ENCODE measurements at regions not wholly inside any gene's neighbourhood (a gene's known extent, or its start where the extent isn't known, plus 50 kb on each side); places are given as distances from the start of the nearest gene placed in this dataset.
"Not testable (repeated sequence)": the region's sequence is repeated elsewhere in the genome, so short reads cannot be mapped to it uniquely, and the experiment has no call there.

DNA sequence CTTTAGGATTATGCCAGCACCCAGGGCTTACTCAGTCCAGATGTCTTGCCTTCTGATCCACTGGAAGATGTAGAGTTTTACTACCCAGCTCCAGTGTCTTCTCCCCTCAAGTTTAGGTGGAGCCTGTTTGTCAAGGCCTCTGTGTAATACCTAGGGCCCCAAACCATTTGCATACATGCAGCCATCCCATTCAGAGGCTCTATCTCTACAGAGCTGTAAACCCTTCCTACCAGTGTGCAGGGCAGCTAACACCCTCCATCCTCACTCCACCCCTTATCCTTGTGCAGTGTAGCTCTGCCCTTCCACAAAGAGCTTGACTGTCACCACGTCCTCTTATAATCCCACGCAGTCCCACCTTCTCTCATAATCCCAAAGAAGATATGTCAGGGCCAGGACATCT lies 54.6 kb upstream of the GPCPD1 start:
- Mint-ChIP-seq H3K4me1 (ENCODE audit: low read depth, unreplicated experiment) (no peaks in the 10 kb centered on the region), H3K27me3 (ENCODE audit: insufficient read depth, unreplicated experiment) (no peaks in the 10 kb centered on the region), H3K9me3 (ENCODE audit: unreplicated experiment) (no peaks in the 10 kb centered on the region), H3K4me3 (ENCODE audit: unreplicated experiment) (no peak overlapping the region), H3K27ac (ENCODE audit: unreplicated experiment) (no peak overlapping the region), H3K36me3 (ENCODE audit: insufficient read depth, unreplicated experiment) (no peaks in the 10 kb centered on the region)
- POLR2A ChIA-PET: no interaction called here
- no peak overlapping the region for H3K4me3 ChIP-seq (ENCODE audit: low read depth, low read length)
- H3K27me3 ChIP-seq (replicated peaks; ENCODE audit: control insufficient read depth, insufficient read depth, low read length): no peaks in the 10 kb centered on the region
- TF ChIP-seq, protein P1, sequence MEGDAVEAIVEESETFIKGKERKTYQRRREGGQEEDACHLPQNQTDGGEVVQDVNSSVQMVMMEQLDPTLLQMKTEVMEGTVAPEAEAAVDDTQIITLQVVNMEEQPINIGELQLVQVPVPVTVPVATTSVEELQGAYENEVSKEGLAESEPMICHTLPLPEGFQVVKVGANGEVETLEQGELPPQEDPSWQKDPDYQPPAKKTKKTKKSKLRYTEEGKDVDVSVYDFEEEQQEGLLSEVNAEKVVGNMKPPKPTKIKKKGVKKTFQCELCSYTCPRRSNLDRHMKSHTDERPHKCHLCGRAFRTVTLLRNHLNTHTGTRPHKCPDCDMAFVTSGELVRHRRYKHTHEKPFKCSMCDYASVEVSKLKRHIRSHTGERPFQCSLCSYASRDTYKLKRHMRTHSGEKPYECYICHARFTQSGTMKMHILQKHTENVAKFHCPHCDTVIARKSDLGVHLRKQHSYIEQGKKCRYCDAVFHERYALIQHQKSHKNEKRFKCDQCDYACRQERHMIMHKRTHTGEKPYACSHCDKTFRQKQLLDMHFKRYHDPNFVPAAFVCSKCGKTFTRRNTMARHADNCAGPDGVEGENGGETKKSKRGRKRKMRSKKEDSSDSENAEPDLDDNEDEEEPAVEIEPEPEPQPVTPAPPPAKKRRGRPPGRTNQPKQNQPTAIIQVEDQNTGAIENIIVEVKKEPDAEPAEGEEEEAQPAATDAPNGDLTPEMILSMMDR (IDR thresholded peaks at IDR 0.05; ENCODE audit: insufficient read depth in 1 of 2, low read depth in 1 of 2, low read length in 1 of 2, severe bottlenecking in 1 of 2, unreplicated experiment in 1 of 2): no peak
- CTCF ChIA-PET: no interaction called here
- DNase-seq: no peak
- BruUV-seq (replicated peaks): no TSS peak
- H3K36me3 ChIP-seq (ENCODE audit: control insufficient read depth, insufficient read depth, low read length): no peaks in the 10 kb centered on the region
- intact Hi-C loops (cut with micrococcal nuclease; ENCODE audit: unreplicated experiment): no loop called here
- no peaks in the 10 kb centered on the region for H3K4me1 ChIP-seq
- H3K9me3 ChIP-seq: no peaks in the 10 kb centered on the region

GRCh38 chr20:5663396-5663795 lies 52.6 kb upstream of the GPCPD1 start:
- H3K36me3 Mint-ChIP-seq (ENCODE audit: insufficient read depth, unreplicated experiment): no peaks in the 10 kb centered on the region
- Histone ChIP-seq H3K4me1 (no peaks in the 10 kb centered on the region), H3K9me3 (no peaks in the 10 kb centered on the region), H3K4me3 (ENCODE audit: low read depth, low read length) (no peak overlapping the region), H3K27me3 (replicated peaks; ENCODE audit: control insufficient read depth, insufficient read depth, low read length) (no peaks in the 10 kb centered on the region), H3K36me3 (ENCODE audit: control insufficient read depth, insufficient read depth, low read length) (no peaks in the 10 kb centered on the region)
- no peak for DNase-seq
- CTCF ChIA-PET: no interaction called here
- no peaks in the 10 kb centered on the region for H3K4me1 Mint-ChIP-seq (ENCODE audit: low read depth, unreplicated experiment)
- no peaks in the 10 kb centered on the region for H3K27me3 Mint-ChIP-seq (ENCODE audit: insufficient read depth, unreplicated experiment)
- no TSS peak for BruUV-seq (replicated peaks)
- intact Hi-C loops (cut with micrococcal nuclease; ENCODE audit: unreplicated experiment): no loop called here
- H3K9me3 Mint-ChIP-seq (ENCODE audit: unreplicated experiment): no peaks in the 10 kb centered on the region
- TF ChIP-seq, protein P1 (IDR thresholded peaks at IDR 0.05; ENCODE audit: insufficient read depth in 1 of 2, low read depth in 1 of 2, low read length in 1 of 2, severe bottlenecking in 1 of 2, unreplicated experiment in 1 of 2): no peak
- POLR2A ChIA-PET: no interaction called here
- no peak overlapping the region for H3K4me3 Mint-ChIP-seq (ENCODE audit: unreplicated experiment)
- H3K27ac Mint-ChIP-seq (ENCODE audit: unreplicated experiment): no peak overlapping the region

- TF ChIP-seq, protein P1 (IDR thresholded peaks at IDR 0.05; ENCODE audit: insufficient read depth in 1 of 2, low read depth in 1 of 2, low read length in 1 of 2, severe bottlenecking in 1 of 2, unreplicated experiment in 1 of 2): no peak
- Histone ChIP-seq H3K9me3 (no peaks in the 10 kb centered on the region), H3K4me1 (no peaks in the 10 kb centered on the region), H3K27me3 (replicated peaks; ENCODE audit: control insufficient read depth, insufficient read depth, low read length) (no peaks in the 10 kb centered on the region), H3K4me3 (ENCODE audit: low read depth, low read length) (no peak overlapping the region), H3K36me3 (ENCODE audit: control insufficient read depth, insufficient read depth, low read length) (no peaks in the 10 kb centered on the region)
- no peak for DNase-seq
- intact Hi-C loops (cut with micrococcal nuclease; ENCODE audit: unreplicated experiment): no loop called here
- POLR2A ChIA-PET: no interaction called here
- Mint-ChIP-seq H3K36me3 (ENCODE audit: insufficient read depth, unreplicated experiment) (no peaks in the 10 kb centered on the region), H3K4me3 (ENCODE audit: unreplicated experiment) (no peak overlapping the region), H3K4me1 (ENCODE audit: low read depth, unreplicated experiment) (no peaks in the 10 kb centered on the region), H3K27ac (ENCODE audit: unreplicated experiment) (no peak overlapping the region), H3K27me3 (ENCODE audit: insufficient read depth, unreplicated experiment) (no peaks in the 10 kb centered on the region), H3K9me3 (ENCODE audit: unreplicated experiment) (no peaks in the 10 kb centered on the region)
- BruUV-seq (replicated peaks): no TSS peak
- CTCF ChIA-PET: no interaction called here
Measured at GRCh38 chr20:5662769-5663168, 52.0 kb upstream of the GPCPD1 start.

GRCh38 chr20:5660756-5661155 lies 50.0 kb upstream of the GPCPD1 start:
- DNase-seq; H3K36me3 Mint-ChIP-seq (ENCODE audit: insufficient read depth, unreplicated experiment); H3K27ac Mint-ChIP-seq (ENCODE audit: unreplicated experiment); H3K27me3 Mint-ChIP-seq (ENCODE audit: insufficient read depth, unreplicated experiment); CTCF ChIA-PET; POLR2A ChIA-PET; H3K36me3 ChIP-seq (ENCODE audit: control insufficient read depth, insufficient read depth, low read length); H3K9me3 Mint-ChIP-seq (ENCODE audit: unreplicated experiment); H3K4me3 ChIP-seq (ENCODE audit: low read depth, low read length); H3K9me3 ChIP-seq; H3K27me3 ChIP-seq (replicated peaks; ENCODE audit: control insufficient read depth, insufficient read depth, low read length); intact Hi-C loops (cut with micrococcal nuclease; ENCODE audit: unreplicated experiment); H3K4me1 ChIP-seq; H3K4me1 Mint-ChIP-seq (ENCODE audit: low read depth, unreplicated experiment); BruUV-seq (replicated peaks); H3K4me3 Mint-ChIP-seq (ENCODE audit: unreplicated experiment): not testable (repeated sequence)
